DMS53 treated with DMSO at 0.1 percent for 48 hours (cell line): ENCODE measurements at regions not wholly inside any gene's neighbourhood (a gene's known extent, or its start where the extent isn't known, plus 50 kb on each side); places are given as distances from the start of the nearest gene placed in this dataset.

ENCODE experiments used
- DNase-seq: peaks from one replicate; lab custom pipeline; 2025; ENCODE audit not compliant: unreplicated experiment; lab: John Stamatoyannopoulos, UW

DNA sequence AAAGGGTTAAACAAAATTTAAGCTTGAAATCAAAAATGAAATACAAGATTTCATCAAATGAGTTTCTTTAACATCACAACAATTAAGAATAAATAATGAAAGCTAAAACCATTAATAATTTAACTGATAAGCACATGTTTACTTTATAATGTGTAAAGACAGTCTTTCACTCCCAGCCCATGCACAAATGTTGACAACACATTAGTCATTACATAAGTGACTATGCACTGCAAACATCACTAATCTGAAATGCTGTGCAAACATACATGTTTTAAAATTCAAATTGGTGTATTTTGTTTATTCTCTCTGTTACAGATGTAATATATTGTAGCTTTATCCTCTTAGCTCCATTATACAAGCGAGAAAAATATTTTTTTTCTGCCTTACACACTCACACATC is 220.6 kb upstream of the CPXCR1 start:
- peak; percentile 18 for DNase-seq

DNA sequence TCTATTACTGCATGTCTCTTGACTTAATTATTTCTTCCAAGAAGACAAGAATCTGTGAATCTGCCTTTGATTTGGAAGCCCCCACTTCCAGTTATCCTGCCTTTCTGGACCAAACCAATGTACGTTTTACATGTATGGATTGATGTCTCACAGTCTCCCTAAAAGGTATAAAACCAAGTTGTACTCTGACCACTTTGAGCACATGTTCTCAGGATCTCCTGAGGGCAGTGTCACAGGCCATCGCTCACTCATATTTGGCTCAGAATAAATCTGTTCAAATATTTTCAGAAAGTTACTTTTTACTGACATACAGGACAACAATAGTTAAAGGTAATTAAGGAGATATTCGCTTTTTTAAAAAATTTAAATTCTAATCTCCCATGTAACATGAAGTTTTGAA is 188.6 kb upstream of the CPXCR1 start:
- DNase-seq, result no peak

DNA sequence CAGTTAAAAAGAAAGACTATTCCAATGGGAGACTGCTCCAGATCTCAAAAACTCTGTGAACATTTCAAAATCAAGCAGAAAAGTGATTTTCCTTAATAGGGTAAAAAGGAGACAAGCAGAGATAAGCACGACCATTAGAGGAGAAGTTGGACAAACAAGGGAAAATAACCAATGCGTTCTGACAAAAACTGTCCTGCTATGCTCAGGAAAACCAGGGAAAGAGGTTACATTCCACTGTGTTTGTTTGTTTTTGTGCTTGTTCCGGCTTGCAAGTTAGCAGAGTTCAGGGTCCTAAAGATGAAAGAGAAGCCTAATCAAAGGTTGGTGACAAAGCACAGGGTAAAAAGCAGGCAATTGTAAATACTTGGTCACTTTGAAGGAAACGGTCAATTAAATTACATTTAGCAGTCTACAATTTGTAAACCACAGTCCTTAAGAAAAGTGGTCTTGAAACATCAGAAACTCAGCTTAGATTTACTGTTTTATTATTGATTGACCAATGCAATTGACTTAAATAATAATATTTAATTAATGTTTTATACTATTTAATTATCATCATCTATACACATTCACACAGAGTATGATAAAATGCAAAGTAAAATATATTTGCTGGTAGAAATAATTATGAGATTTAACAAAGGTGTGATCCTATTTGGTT is 186.2 kb upstream of the CPXCR1 start:
- peak; percentile 23 for DNase-seq

DNA sequence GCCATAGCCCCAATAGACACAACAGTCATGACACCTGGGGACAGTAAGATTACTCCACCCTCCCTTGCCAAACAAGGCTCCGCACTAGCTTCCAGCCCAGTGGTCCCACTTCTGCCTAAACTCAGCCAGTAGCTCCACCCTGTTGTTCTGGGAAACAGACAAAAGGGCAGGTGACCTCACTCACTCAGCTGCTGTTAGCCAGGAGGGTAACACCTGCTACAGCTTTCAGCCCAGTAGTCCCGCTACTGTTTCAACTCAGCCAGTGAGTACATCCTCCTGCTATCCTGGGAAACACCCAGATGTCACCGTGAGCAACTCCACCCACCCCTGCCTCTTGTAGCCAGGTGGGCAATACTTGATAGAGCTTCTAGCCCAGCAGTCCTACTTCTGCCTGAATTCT is 162.7 kb upstream of the CPXCR1 start:
- peak; percentile 77 for DNase-seq

DNA sequence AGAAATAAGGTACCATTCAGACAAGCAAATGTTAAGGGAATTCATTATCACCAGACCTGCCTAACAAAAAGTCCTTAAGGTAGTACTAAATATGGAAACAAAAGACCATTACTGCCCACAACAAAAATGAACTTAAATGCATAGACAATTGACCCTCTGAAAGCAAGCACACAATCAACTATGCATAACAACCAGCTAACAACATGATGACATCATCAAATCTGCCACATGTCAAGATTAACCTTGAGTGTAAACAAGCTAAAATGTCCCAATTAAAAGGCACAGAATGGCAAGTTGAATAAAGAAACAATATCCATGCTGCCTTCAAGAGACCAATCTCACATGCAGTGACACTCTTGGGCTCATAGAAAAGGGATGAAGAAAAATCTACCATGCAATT is 160.7 kb upstream of the CPXCR1 start:
- no peak for DNase-seq

DNA sequence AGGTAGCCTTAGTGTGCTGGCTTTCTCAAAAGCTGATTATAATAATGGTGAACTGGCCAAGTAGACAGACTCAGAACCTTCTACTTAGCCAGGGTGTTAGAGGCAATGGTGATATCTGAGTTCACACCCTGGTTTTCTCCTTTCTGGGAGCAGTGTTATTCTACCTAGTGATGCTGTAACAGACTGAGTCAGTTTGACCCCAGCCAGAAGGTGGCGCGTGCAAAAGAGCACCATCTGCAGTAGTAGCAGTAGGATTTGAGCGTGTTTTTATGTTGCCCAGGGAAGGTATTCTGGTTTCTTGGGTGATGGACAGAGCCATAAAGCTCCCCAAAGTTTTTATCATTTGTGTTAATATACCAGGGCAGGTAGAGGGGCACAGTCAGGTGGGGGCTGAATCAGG is 143.8 kb upstream of the CPXCR1 start:
- DNase-seq, result no peak

DNA sequence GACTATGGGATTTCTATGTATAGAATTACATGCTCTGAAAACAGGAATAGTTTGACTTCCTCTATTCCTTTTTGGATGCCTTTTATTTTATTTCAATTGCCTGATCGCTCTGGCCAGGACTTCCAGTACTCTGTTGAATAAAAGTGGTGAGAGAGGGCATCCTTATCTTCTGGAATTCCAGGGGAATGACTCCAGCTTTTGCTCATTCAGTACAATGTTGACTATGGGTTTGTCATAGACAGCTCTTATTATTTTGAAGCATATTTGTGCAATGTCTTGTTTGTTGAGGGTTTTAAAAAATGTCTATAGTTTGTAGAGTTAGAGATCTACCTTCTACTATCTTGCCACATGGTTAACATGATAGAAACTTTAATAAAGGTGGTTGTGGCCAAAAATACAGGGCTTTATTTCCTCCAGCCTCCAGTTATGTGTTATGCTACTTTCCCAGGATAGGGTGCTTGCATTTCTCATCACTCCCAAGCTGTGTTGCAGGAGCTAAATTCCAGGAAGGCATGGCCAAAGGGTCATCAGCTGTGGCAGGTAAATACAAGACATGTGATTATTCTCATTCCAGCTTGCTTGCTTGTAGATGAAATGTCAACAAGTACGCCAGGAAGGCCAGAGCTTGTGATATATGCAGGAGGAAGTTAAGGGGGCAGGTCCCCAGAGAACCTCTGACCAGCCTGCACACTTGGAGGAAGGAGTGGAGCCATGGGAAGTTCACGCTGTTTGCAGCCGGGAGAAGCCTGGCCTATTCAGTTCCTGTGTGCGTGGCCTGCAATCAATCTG is 142.4 kb upstream of the CPXCR1 start:
- peak; percentile 4 for DNase-seq

DNA sequence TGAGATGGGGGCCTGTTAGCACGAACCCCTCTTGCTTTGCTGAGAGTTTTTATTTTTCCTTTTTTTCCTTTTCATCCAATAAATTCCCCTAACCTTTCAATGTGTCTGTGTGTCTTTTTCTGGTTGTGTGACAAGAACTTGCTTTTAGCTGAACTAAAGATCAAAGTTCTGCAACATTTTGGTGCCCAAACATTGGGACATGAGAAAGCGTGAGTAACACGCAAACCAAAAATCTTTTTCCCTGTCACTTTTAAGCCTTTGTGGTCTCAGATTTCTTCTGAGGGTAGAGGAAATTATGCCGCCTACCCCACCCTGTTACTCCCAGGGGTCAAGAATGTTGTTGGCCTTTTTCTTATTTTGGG is 141.8 kb upstream of the CPXCR1 start:
- DNase-seq, result no peak

DNA sequence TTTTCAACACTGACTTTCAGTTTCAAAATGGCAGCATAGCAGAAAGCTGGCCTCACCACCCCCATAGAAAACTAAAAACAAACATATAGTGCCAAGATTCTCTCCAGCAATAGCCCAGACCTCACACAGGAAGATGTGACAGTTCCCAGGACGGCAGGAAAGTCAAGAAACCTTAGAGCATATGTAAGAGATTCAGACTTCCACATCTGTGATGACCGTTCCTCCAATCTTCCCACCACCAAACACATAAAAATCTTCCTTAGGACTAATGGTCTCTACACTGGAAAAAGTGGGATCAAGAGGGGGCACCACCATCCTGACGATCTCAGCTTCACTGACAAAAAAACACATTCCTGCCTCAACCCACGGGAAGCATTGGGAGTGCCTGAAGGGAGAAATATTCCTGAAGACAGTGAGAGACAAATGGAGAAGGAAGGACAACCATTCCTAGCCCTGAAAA is 134.1 kb upstream of the CPXCR1 start:
- peak; percentile 59 for DNase-seq

DNA sequence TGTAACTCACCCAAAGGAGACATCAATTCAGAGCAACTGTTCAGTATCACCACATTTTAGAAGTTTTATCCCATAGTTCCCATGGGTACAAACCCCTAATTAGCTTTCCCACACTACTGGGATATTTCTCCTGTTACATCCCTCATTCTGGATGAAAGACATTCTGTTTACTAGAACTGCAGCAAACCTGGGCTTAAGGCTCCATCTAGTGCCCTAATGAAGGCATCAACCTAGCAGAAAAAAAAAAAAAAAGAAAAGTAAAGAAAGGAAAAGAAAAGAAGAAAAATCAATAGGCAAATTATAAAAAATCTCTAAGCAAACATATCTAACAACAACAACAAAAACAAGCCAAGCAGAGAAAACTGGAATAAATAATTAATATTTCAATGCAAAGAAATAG is 133.7 kb upstream of the CPXCR1 start:
- DNase-seq, result peak; percentile 59

DNA sequence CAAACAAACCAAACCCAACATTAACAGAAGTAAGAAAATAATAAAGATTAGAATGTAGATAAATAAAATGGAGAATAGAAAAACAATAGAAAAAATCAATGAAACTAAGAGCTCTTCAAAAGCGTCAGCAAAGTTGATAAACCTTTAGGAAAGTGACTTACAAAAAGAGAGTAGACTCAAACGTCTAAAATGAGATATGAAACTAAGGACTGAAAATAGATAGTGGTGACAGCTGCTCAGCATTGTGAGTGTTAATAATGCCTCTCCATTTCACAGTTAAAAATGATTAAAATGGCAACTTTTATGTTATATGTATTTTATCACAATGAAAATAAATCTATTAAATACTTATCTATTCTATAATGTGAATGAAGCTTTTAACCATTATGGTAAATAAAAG is 125.7 kb upstream of the CPXCR1 start:
- no peak for DNase-seq

DNA sequence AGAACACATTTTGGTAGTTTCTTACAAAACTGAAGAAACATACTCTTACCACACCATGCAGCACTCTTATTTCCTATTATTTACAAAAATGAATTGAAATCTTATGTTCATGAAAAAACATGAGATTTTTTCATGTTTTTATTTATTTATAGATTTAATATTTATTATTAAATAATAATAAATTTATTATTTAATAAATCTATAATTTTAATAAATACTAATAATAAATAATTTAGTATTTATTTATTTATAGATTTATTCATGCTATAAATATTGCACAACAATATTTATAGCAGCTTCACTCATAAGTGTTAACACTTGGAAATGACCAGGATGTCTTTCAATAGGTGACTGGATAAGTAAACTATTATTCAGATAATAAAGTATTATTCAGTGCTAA is 91.6 kb upstream of the CPXCR1 start:
- no peak for DNase-seq

DNA sequence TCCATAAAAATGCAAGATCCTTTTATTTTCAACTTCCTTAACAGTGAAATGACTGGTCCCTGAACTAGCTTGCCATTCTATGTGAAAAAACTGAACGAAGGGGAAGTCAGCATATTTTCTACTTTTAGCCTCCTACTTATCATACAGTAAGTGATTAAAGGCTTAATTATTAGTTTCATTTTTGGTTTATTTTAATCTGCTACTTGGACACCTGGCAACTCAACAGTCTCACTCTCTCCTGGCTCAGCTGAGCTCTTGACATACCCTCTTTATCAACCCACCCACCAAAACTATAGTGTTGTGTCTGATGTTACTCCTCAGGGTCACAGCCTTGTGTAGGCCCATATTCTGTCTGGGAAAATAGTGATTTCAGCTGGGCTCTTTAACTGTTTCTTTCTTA is 86.2 kb upstream of the CPXCR1 start:
- no peak for DNase-seq

DNA sequence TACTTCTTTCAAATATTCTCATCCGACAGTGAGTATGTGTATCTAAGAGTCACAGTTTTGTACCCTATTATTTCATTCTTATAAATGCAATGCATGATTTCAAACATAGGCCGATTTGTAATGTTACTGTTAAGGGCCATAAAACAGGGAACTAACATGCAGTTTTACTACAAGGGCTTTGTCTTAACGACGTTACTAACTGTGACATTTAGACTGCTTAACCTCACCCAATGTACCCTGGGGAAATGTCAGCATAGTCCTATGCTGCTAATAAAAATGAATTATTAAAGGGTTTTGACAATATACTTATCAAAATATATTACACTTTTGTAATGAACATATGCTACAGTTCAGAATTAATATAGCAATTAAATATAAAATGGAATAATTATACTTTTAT is 74.8 kb upstream of the CPXCR1 start:
- DNase-seq, result no peak
